ENCODE measurements at regions not wholly inside any gene's neighbourhood (a gene's known extent, or its start where the extent isn't known, plus 50 kb on each side); places are given as distances from the start of the nearest gene placed in this dataset.

- H3K4me3 ChIP-seq (replicated peaks; ENCODE audit: low read depth, low read length), result no peak overlapping the region
- TF ChIP-seq CTCF (IDR thresholded peaks at IDR 0.05; ENCODE audit: low read depth, low read length, missing control alignments), result no peak
- DNase-seq (ENCODE audit: extremely low read depth, low read depth), result no peak
Measured at GRCh38 chr20:51206032-51206662, 183.2 kb upstream of the KCNG1 start.

GRCh38 chr20:51204794-51205193, 181.9 kb upstream of the KCNG1 start:
- DNase-seq (ENCODE audit: extremely low read depth, low read depth), result no peak
- H3K4me3 ChIP-seq (replicated peaks; ENCODE audit: low read depth, low read length), result no peak overlapping the region
- TF ChIP-seq CTCF (IDR thresholded peaks at IDR 0.05; ENCODE audit: low read depth, low read length, missing control alignments), result no peak

- no peak overlapping the region for H3K4me3 ChIP-seq (replicated peaks; ENCODE audit: low read depth, low read length)
- no peak for TF ChIP-seq CTCF (IDR thresholded peaks at IDR 0.05; ENCODE audit: low read depth, low read length, missing control alignments)
- no peak for DNase-seq (ENCODE audit: extremely low read depth, low read depth)
Measured at GRCh38 chr20:51204051-51204715, 181.3 kb upstream of the KCNG1 start.

GRCh38 chr20:51202304-51202703, 179.4 kb upstream of the KCNG1 start:
- TF ChIP-seq CTCF (IDR thresholded peaks at IDR 0.05; ENCODE audit: low read depth, low read length, missing control alignments), result no peak
- H3K4me3 ChIP-seq (replicated peaks; ENCODE audit: low read depth, low read length), result no peak overlapping the region
- DNase-seq (ENCODE audit: extremely low read depth, low read depth), result no peak

GRCh38 chr20:51199920-51200319, 177.0 kb upstream of the KCNG1 start:
- no peak for TF ChIP-seq CTCF (IDR thresholded peaks at IDR 0.05; ENCODE audit: low read depth, low read length, missing control alignments)
- no peak overlapping the region for H3K4me3 ChIP-seq (replicated peaks; ENCODE audit: low read depth, low read length)
- no peak for DNase-seq (ENCODE audit: extremely low read depth, low read depth)

- no peak for DNase-seq (ENCODE audit: extremely low read depth, low read depth)
- no peak overlapping the region for H3K4me3 ChIP-seq (replicated peaks; ENCODE audit: low read depth, low read length)
- TF ChIP-seq CTCF (IDR thresholded peaks at IDR 0.05; ENCODE audit: low read depth, low read length, missing control alignments), result no peak
Measured at GRCh38 chr20:51198876-51199523, 176.1 kb upstream of the KCNG1 start.
